Parathyroid adenoma (tissue), 2 donors: ENCODE measurements at regions not wholly inside any gene's neighbourhood (a gene's known extent, or its start where the extent isn't known, plus 50 kb on each side); places are given as distances from the start of the nearest gene placed in this dataset.

Source experiments
- H2AFZ ChIP-seq: fragments of 300-600 bp; sonication (generic); one replicate; pipeline ENCODE4 v1.7.0; 2017; ENCODE audit warnings: antibody characterized with exemption, mild to moderate bottlenecking
- H3K27ac ChIP-seq: fragments of 300-600 bp; sonication (generic); one replicate; pipeline ENCODE4 v1.7.0; 2017
- H3K27me3 ChIP-seq: fragments of 300-600 bp; sonication (generic); one replicate; pipeline ENCODE4 v1.7.0; 2017; ENCODE audit warnings: low read length; ENCODE audit not compliant: control insufficient read depth, insufficient read depth
- H3K36me3 ChIP-seq: fragments of 300-600 bp; sonication (generic); one replicate; pipeline ENCODE4 v1.7.0; 2017; ENCODE audit warnings: low read length; ENCODE audit not compliant: control insufficient read depth, insufficient read depth
- H3K4me1 ChIP-seq: fragments of 300-600 bp; sonication (generic); one replicate; pipeline ENCODE4 v1.7.0; 2017; ENCODE audit warnings: control low read depth
- H3K4me2 ChIP-seq: fragments of 300-600 bp; sonication (generic); one replicate; pipeline ENCODE4 v1.7.0; 2017; ENCODE audit warnings: low read length
- H3K4me3 ChIP-seq: fragments of 300-600 bp; sonication (generic); one replicate; pipeline ENCODE4 v1.7.0; 2017; ENCODE audit warnings: low read depth, low read length
- H3K79me2 ChIP-seq: fragments of 300-600 bp; sonication (generic); one replicate; pipeline ENCODE4 v1.7.0; 2017; ENCODE audit warnings: control low read depth
- H3K9ac ChIP-seq: fragments of 300-600 bp; sonication (generic); one replicate; pipeline ENCODE4 v1.7.0; 2017; ENCODE audit warnings: mild to moderate bottlenecking
- H3K9me3 ChIP-seq: fragments of 300-600 bp; sonication (generic); one replicate; pipeline ENCODE4 v1.7.0; 2017; ENCODE audit warnings: low read length; ENCODE audit not compliant: control insufficient read depth
- CTCF ChIP-seq: fragments of 300-600 bp; sonication (generic); IDR thresholded peaks from one replicate; pipeline ENCODE4 v1.7.0; 2017; ENCODE audit warnings: antibody characterized with exemption, mild to moderate bottlenecking
- donor health status: primary hyperparathyroidism.

- H3K79me2 ChIP-seq, result no peaks in the 10 kb centered on the region
- TF ChIP-seq CTCF, result no peak
- no peak overlapping the region for H3K4me3 ChIP-seq
- no peak overlapping the region for H3K9ac ChIP-seq
- H3K27ac ChIP-seq, result no peak overlapping the region
- no peaks in the 10 kb centered on the region for H3K4me1 ChIP-seq
- no peak overlapping the region for H3K4me2 ChIP-seq
- no peaks in the 10 kb centered on the region for H3K27me3 ChIP-seq
- no peaks in the 10 kb centered on the region for H3K9me3 ChIP-seq
- H3K36me3 ChIP-seq, result no peaks in the 10 kb centered on the region
- H2AFZ ChIP-seq, result no peak overlapping the region
Measured at GRCh38 chr2:162974771-162975170, 136.2 kb upstream of the KCNH7 start.

GRCh38 chr2:162972383-162972782 is 133.8 kb upstream of the KCNH7 start:
- H3K4me1 ChIP-seq, result no peaks in the 10 kb centered on the region
- no peaks in the 10 kb centered on the region for H3K36me3 ChIP-seq
- no peak overlapping the region for H3K9ac ChIP-seq
- H3K27ac ChIP-seq, result no peak overlapping the region
- H2AFZ ChIP-seq, result no peak overlapping the region
- H3K4me3 ChIP-seq, result no peak overlapping the region
- H3K9me3 ChIP-seq, result no peaks in the 10 kb centered on the region
- no peak overlapping the region for H3K4me2 ChIP-seq
- no peaks in the 10 kb centered on the region for H3K27me3 ChIP-seq
- H3K79me2 ChIP-seq, result no peaks in the 10 kb centered on the region
- TF ChIP-seq CTCF, result no peak

GRCh38 chr2:162968306-162968705 is 129.7 kb upstream of the KCNH7 start:
- H3K4me3 ChIP-seq, result no peak overlapping the region
- no peak overlapping the region for H3K9ac ChIP-seq
- H3K79me2 ChIP-seq, result no peaks in the 10 kb centered on the region
- no peaks in the 10 kb centered on the region for H3K36me3 ChIP-seq
- TF ChIP-seq CTCF, result no peak
- H3K9me3 ChIP-seq, result no peaks in the 10 kb centered on the region
- no peaks in the 10 kb centered on the region for H3K4me1 ChIP-seq
- H3K4me2 ChIP-seq, result no peak overlapping the region
- H3K27me3 ChIP-seq, result no peaks in the 10 kb centered on the region
- no peak overlapping the region for H3K27ac ChIP-seq
- H2AFZ ChIP-seq, result no peak overlapping the region

GRCh38 chr2:162967811-162968210 is 129.2 kb upstream of the KCNH7 start:
- H2AFZ ChIP-seq, result no peak overlapping the region
- no peaks in the 10 kb centered on the region for H3K36me3 ChIP-seq
- H3K27me3 ChIP-seq, result no peaks in the 10 kb centered on the region
- H3K4me2 ChIP-seq, result no peak overlapping the region
- H3K9ac ChIP-seq, result no peak overlapping the region
- no peaks in the 10 kb centered on the region for H3K79me2 ChIP-seq
- no peaks in the 10 kb centered on the region for H3K4me1 ChIP-seq
- no peak overlapping the region for H3K4me3 ChIP-seq
- H3K27ac ChIP-seq, result no peak overlapping the region
- TF ChIP-seq CTCF, result no peak
- H3K9me3 ChIP-seq, result no peaks in the 10 kb centered on the region

- Histone ChIP-seq H3K36me3 (no peaks in the 10 kb centered on the region), H3K9ac (no peak overlapping the region), H3K9me3 (no peaks in the 10 kb centered on the region), H2AFZ (no peak overlapping the region), H3K79me2 (no peaks in the 10 kb centered on the region), H3K27me3 (no peaks in the 10 kb centered on the region), H3K4me2 (no peak overlapping the region), H3K4me1 (no peaks in the 10 kb centered on the region), H3K4me3 (no peak overlapping the region), H3K27ac (no peak overlapping the region)
- no peak for TF ChIP-seq CTCF
Measured at GRCh38 chr2:162967147-162967546, 128.6 kb upstream of the KCNH7 start.
